Neural cell (in vitro differentiated cells): ENCODE measurements at regions not wholly inside any gene's neighbourhood (a gene's known extent, or its start where the extent isn't known, plus 50 kb on each side); places are given as distances from the start of the nearest gene placed in this dataset.

Source experiments
- H2AFZ ChIP-seq: fragments of 200-600, 300-800 bp; sonication (generic), shearing (Covaris generic); 2 replicates; pipeline ENCODE4 v1.6.0; 2014; ENCODE audit warnings: low read depth, mild to moderate bottlenecking, antibody characterized with exemption, low read length, moderate library complexity
- H3F3A ChIP-seq: fragments of 200-600 bp; shearing (Covaris generic); 2 replicates; pipeline ENCODE4 v1.6.1; 2016; ENCODE audit warnings: mild to moderate bottlenecking, moderate library complexity, mixed read lengths, antibody characterized with exemption, low read length; ENCODE audit not compliant: insufficient read depth, poor library complexity, severe bottlenecking
- H3K27ac ChIP-seq: fragments of 200-600, 300-800 bp; sonication (generic), shearing (Covaris generic); 2 replicates; pipeline ENCODE4 v1.5.1; 2014; ENCODE audit warnings: mild to moderate bottlenecking, low read length, moderate library complexity
- H3K27me3 ChIP-seq: fragments of 300-800, 200-600 bp; sonication (generic), shearing (Covaris generic); 2 replicates; pipeline ENCODE4 v1.6.0; 2014; ENCODE audit warnings: mild to moderate bottlenecking, low read depth, low read length, moderate library complexity; ENCODE audit not compliant: insufficient read depth
- H3K36me3 ChIP-seq: fragments of 300-800, 200-600 bp; sonication (generic), shearing (Covaris generic); 2 replicates; pipeline ENCODE4 v1.5.1; 2014; ENCODE audit warnings: mild to moderate bottlenecking, antibody characterized with exemption, low read length, moderate library complexity; ENCODE audit not compliant: insufficient read depth
- H3K4me2 ChIP-seq: fragments of 300-800, 200-600 bp; sonication (generic), shearing (Covaris generic); 2 replicates; pipeline ENCODE4 v1.6.0; 2014; ENCODE audit warnings: mild to moderate bottlenecking, low read length
- H3K4me3 ChIP-seq: fragments of 300-800, 200-600 bp; sonication (generic), shearing (Covaris generic); 2 replicates; pipeline ENCODE4 v1.5.1; 2014; ENCODE audit warnings: mild to moderate bottlenecking, low read length, moderate library complexity
- H3K79me2 ChIP-seq: fragments of 200-600 bp; shearing (Covaris generic); replicated peaks from 2 replicates; pipeline ENCODE4 v1.6.0; 2014; ENCODE audit warnings: mild to moderate bottlenecking, low read length, moderate library complexity; ENCODE audit not compliant: insufficient read depth
- H3K9ac ChIP-seq: fragments of 300-800, 200-600 bp; sonication (generic), shearing (Covaris generic); 2 replicates; pipeline ENCODE4 v1.6.1; 2016; ENCODE audit warnings: mild to moderate bottlenecking, low read length, mixed read lengths
- H3K9me2 ChIP-seq: fragments of 200-600 bp; shearing (Covaris generic); 2 replicates; pipeline ENCODE4 v1.6.1; 2016; ENCODE audit warnings: mild to moderate bottlenecking, low read length, mixed read lengths; ENCODE audit not compliant: insufficient read depth
- H3K9me3 ChIP-seq: fragments of 200-600, 300-800 bp; sonication (generic), shearing (Covaris generic); 2 replicates; pipeline ENCODE4 v1.6.1; 2016; ENCODE audit warnings: mild to moderate bottlenecking, mixed run types, low read length, moderate library complexity, mixed read lengths
- H4K20me1 ChIP-seq: fragments of 200-600 bp; shearing (Covaris generic); 2 replicates; pipeline ENCODE4 v1.6.1; 2016; ENCODE audit warnings: mild to moderate bottlenecking, mixed run types; ENCODE audit not compliant: insufficient read depth
- EP300 ChIP-seq: fragments of 450-650 bp; conservative IDR thresholded peaks from 2 replicates; pipeline ENCODE4 v1.6.1; 2014; ENCODE audit warnings: antibody characterized with exemption, mild to moderate bottlenecking, moderate library complexity; ENCODE audit not compliant: poor library complexity, severe bottlenecking
- EZH2 ChIP-seq: fragments of 200-600, 300-800 bp; shearing (Covaris generic), sonication (generic); IDR thresholded peaks from 2 replicates; pipeline ENCODE4 v1.6.1; 2014; ENCODE audit warnings: antibody characterized with exemption, low read length, borderline replicate concordance, mild to moderate bottlenecking; ENCODE audit not compliant: insufficient read depth, poor library complexity, severe bottlenecking
- MXI1 ChIP-seq: fragments of 450-650 bp; conservative IDR thresholded peaks from 2 replicates; pipeline ENCODE4 v1.6.1; 2014; ENCODE audit warnings: antibody characterized with exemption, mild to moderate bottlenecking; ENCODE audit not compliant: poor library complexity, severe bottlenecking
- POLR2AphosphoS5 ChIP-seq: IDR thresholded peaks from 2 replicates; pipeline ENCODE4 v1.6.1; 2012
- RAD21 ChIP-seq: fragments of 450-650 bp; conservative IDR thresholded peaks from 2 replicates; pipeline ENCODE4 v1.6.1; 2014; ENCODE audit warnings: antibody characterized with exemption, mild to moderate bottlenecking, moderate library complexity
- REST ChIP-seq: IDR thresholded peaks from 2 replicates; pipeline ENCODE4 v1.6.1; 2012; ENCODE audit warnings: borderline replicate concordance
- SMC3 ChIP-seq: fragments of 450-650 bp; conservative IDR thresholded peaks from 2 replicates; pipeline ENCODE4 v1.6.1; 2014; ENCODE audit warnings: antibody characterized with exemption, mild to moderate bottlenecking, moderate library complexity; ENCODE audit not compliant: poor library complexity
- TAF1 ChIP-seq: IDR thresholded peaks from 2 replicates; pipeline ENCODE4 v1.6.1; 2012; ENCODE audit warnings: low read depth
- TF ChIP-seq, protein P1 (sequence below): fragments of 450-650 bp; IDR thresholded peaks from 2 replicates; pipeline ENCODE4 v1.5.1; 2014; ENCODE audit warnings: antibody characterized with exemption, mild to moderate bottlenecking, moderate library complexity; ENCODE audit not compliant: poor library complexity, severe bottlenecking

DNA sequence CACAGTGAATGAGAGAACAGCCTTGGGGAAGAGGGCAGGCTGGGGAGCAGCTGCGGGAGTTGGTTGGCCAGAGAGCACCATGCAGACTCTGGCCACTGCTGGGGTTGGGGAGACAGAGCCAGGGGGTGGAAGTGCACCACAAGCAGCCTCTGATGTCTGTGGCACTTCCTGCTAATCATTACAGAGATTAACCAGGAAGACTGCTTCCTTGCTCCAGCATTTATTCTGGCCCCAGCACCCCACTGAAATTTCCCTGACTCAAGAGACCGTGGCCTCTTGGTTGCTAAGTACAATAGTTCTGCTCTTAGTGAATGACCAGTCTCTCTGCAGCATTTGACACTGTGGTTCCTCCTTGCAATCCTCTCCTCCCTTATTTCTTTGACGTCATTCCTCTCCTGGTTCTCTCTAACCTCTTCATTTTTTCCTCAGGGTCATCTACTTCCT, 266.2 kb upstream of the ROPN1 start:
- no peak overlapping the region for H2AFZ ChIP-seq

GRCh38 chr3:124260206-124260915, 268.4 kb upstream of the ROPN1 start:
- H2AFZ ChIP-seq = no peak overlapping the region
- no peak overlapping the region for H3K4me3 ChIP-seq
- no peaks in the 10 kb centered on the region for H3K36me3 ChIP-seq
- TF ChIP-seq EZH2 (no peak), POLR2AphosphoS5 (no peak), SMC3 (no peak), TAF1 (no peak), RAD21 (no peak), EP300 (no peak), MXI1 (no peak)
- H4K20me1 ChIP-seq = no peaks in the 10 kb centered on the region
- no peaks in the 10 kb centered on the region for H3F3A ChIP-seq
- H3K9ac ChIP-seq = no peak overlapping the region
- no peaks in the 10 kb centered on the region for H3K27me3 ChIP-seq
- H3K4me2 ChIP-seq = no peak overlapping the region
- no peak overlapping the region for H3K27ac ChIP-seq
- no peaks in the 10 kb centered on the region for H3K9me2 ChIP-seq
- H3K9me3 ChIP-seq = no peaks in the 10 kb centered on the region
- peaks cover 4% of the 10 kb centered on the region for H3K79me2 ChIP-seq

More for the DNA sequence above, 266.2 kb upstream of the ROPN1 start:
- no peaks in the 10 kb centered on the region for H3K9me3 ChIP-seq
- no peak overlapping the region for H3K9ac ChIP-seq
- no peak overlapping the region for H3K27ac ChIP-seq
- peaks cover 5% of the 10 kb centered on the region for H3K79me2 ChIP-seq
- no peaks in the 10 kb centered on the region for H4K20me1 ChIP-seq
- no peaks in the 10 kb centered on the region for H3K27me3 ChIP-seq
- no peak overlapping the region for H3K4me3 ChIP-seq
- TF ChIP-seq POLR2AphosphoS5 = no peak
- TF ChIP-seq, protein P1, sequence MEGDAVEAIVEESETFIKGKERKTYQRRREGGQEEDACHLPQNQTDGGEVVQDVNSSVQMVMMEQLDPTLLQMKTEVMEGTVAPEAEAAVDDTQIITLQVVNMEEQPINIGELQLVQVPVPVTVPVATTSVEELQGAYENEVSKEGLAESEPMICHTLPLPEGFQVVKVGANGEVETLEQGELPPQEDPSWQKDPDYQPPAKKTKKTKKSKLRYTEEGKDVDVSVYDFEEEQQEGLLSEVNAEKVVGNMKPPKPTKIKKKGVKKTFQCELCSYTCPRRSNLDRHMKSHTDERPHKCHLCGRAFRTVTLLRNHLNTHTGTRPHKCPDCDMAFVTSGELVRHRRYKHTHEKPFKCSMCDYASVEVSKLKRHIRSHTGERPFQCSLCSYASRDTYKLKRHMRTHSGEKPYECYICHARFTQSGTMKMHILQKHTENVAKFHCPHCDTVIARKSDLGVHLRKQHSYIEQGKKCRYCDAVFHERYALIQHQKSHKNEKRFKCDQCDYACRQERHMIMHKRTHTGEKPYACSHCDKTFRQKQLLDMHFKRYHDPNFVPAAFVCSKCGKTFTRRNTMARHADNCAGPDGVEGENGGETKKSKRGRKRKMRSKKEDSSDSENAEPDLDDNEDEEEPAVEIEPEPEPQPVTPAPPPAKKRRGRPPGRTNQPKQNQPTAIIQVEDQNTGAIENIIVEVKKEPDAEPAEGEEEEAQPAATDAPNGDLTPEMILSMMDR = no peak
- no peak for TF ChIP-seq SMC3
- no peak overlapping the region for H3K4me2 ChIP-seq
- no peaks in the 10 kb centered on the region for H3K9me2 ChIP-seq
- H3F3A ChIP-seq = no peaks in the 10 kb centered on the region
- H3K36me3 ChIP-seq = no peaks in the 10 kb centered on the region

DNA sequence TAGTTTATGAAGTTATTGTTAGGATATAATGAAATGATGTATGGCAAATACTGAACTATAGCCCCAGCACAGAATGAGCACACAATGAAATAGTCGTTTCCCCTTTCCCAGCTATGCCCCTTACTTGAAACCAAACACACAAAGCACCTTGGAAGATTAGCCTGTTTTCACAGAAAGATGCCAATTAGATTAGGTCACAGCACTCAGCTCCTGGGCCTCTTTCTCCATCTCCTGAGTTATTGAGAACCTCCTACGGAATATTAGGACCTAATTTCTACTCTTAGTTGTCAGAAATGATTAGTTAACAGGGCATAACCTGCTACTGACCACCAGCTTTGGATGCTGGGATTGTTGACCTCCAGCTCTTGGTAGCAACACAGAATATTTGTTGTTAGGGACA, 269.4 kb upstream of the ROPN1 start:
- H2AFZ ChIP-seq = no peak overlapping the region
- H3K9ac ChIP-seq = no peak overlapping the region
- no peaks in the 10 kb centered on the region for H4K20me1 ChIP-seq
- no peak overlapping the region for H3K27ac ChIP-seq
- H3K36me3 ChIP-seq = no peaks in the 10 kb centered on the region
- no peaks in the 10 kb centered on the region for H3F3A ChIP-seq
- no peaks in the 10 kb centered on the region for H3K9me2 ChIP-seq
- TF ChIP-seq MXI1 = no peak
- TF ChIP-seq EZH2 = no peak
- no peak for TF ChIP-seq EP300
- TF ChIP-seq POLR2AphosphoS5 = no peak
- no peak for TF ChIP-seq REST
- TF ChIP-seq, protein P1 = no peak
- no peak for TF ChIP-seq SMC3
- H3K27me3 ChIP-seq = no peaks in the 10 kb centered on the region
- H3K79me2 ChIP-seq = no peaks in the 10 kb centered on the region
- no peaks in the 10 kb centered on the region for H3K9me3 ChIP-seq
- no peak overlapping the region for H3K4me3 ChIP-seq
- H3K4me2 ChIP-seq = no peak overlapping the region
